Ascending aorta (tissue), 2 donors: ENCODE measurements at regions not wholly inside any gene's neighbourhood (a gene's known extent, or its start where the extent isn't known, plus 50 kb on each side); places are given as distances from the start of the nearest gene placed in this dataset.

Experiments used
- DNase-seq, 2 donors: peaks; one replicate each; pipeline ENCODE4 v3.0.0-alpha.2; 2019; ENCODE audit warnings: low spot score in 2 of 2
- H3K27ac ChIP-seq, 2 donors: fragments of 200-600 bp; sonication (generic); one replicate each; pipeline ENCODE4 v1.5.1; 2016 to 2017; ENCODE audit warnings: mild to moderate bottlenecking in 1 of 2
- H3K27me3 ChIP-seq: fragments of 200-600 bp; sonication (generic); one replicate; pipeline ENCODE4 v1.5.1; 2017
- H3K36me3 ChIP-seq, 2 donors: fragments of 200-600 bp; sonication (generic); one replicate each; pipeline ENCODE4 v1.5.1; 2016
- H3K4me1 ChIP-seq, 2 donors: fragments of 200-600 bp; sonication (generic); one replicate each; pipeline ENCODE4 v1.5.1; 2016 to 2017; ENCODE audit warnings: mild to moderate bottlenecking in 1 of 2
- H3K4me3 ChIP-seq, 2 donors: fragments of 200-600 bp; sonication (generic); one replicate each; pipeline ENCODE4 v1.5.1; 2016 to 2017; ENCODE audit warnings: mild to moderate bottlenecking in 1 of 2
- H3K9me3 ChIP-seq, 2 donors: fragments of 200-600 bp; sonication (generic); one replicate each; pipeline ENCODE4 v1.5.1; 2016
- intact Hi-C: fragments of 100-400 bp; cut with DNase I; formaldehyde crosslinking; loops from one replicate; pipeline ENCODE4 v1.15.1; 2023
- TF ChIP-seq, protein P1 (sequence below), 3 experiments: fragments of 200-600 bp in 2 of 3; fragments of 450-650 bp in 1 of 3; sonication (generic) in 2 of 3; IDR thresholded peaks; one replicate each; pipeline ENCODE4 v1.5.1; 2016 to 2019; ENCODE audit warnings: antibody characterized with exemption in 3 of 3, mild to moderate bottlenecking in 1 of 3, moderate library complexity in 1 of 3

DNA sequence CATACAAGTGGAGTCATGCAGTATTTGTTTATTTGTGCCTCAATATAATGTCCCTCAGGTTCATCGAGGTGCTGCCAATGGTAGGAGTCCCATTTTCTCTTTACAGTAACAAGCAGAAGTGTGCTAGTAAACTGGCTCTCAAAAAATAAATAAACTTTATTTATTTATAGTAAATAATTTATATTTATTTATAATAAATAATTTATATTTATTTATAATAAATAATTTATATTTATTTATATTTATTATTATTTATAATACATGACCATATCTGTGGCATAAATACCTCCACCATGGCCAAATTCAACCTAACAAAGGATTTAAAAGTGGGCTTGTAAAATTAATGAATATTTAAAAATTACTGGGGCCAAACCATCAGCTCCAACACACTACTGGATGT is 464.9 kb upstream of the NWD2 start:
- H3K27ac ChIP-seq, result no peak overlapping the region
- H3K36me3 ChIP-seq, result no peaks in the 10 kb centered on the region
- no peak for DNase-seq
- intact Hi-C loops, result no loop called here
- H3K9me3 ChIP-seq, result no peaks in the 10 kb centered on the region
- H3K4me1 ChIP-seq, result no peaks in the 10 kb centered on the region
- H3K27me3 ChIP-seq, result no peaks in the 10 kb centered on the region
- TF ChIP-seq, protein P1, sequence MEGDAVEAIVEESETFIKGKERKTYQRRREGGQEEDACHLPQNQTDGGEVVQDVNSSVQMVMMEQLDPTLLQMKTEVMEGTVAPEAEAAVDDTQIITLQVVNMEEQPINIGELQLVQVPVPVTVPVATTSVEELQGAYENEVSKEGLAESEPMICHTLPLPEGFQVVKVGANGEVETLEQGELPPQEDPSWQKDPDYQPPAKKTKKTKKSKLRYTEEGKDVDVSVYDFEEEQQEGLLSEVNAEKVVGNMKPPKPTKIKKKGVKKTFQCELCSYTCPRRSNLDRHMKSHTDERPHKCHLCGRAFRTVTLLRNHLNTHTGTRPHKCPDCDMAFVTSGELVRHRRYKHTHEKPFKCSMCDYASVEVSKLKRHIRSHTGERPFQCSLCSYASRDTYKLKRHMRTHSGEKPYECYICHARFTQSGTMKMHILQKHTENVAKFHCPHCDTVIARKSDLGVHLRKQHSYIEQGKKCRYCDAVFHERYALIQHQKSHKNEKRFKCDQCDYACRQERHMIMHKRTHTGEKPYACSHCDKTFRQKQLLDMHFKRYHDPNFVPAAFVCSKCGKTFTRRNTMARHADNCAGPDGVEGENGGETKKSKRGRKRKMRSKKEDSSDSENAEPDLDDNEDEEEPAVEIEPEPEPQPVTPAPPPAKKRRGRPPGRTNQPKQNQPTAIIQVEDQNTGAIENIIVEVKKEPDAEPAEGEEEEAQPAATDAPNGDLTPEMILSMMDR (IDR thresholded peaks at IDR 0.05), result no peak
- H3K4me3 ChIP-seq, result no peak overlapping the region

DNA sequence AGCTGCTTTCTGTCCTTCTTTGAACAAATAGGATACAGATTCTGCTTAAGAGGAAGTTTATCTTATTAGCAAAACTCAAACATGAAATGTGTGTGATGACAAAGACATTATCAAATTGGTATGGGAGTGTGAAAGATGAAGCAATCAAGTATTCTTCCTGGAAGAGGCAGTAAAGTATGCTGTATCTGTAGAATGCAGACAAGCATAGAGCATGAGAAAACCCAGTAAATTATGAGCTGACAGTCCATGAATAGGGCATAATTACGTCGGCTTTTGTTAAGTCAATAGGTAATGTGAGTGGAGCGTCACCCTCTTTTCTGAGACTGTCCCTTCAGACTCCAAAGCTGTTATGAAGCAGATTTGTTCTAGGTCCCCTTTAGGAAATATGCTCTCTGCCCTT is 458.6 kb upstream of the NWD2 start:
- no peak overlapping the region for H3K4me3 ChIP-seq
- no peaks in the 10 kb centered on the region for H3K27me3 ChIP-seq
- no peaks in the 10 kb centered on the region for H3K9me3 ChIP-seq
- no peak overlapping the region for H3K27ac ChIP-seq
- H3K4me1 ChIP-seq, result no peaks in the 10 kb centered on the region
- TF ChIP-seq, protein P1 (IDR thresholded peaks at IDR 0.05), result no peak
- no peaks in the 10 kb centered on the region for H3K36me3 ChIP-seq
- no peak for DNase-seq
- intact Hi-C loops, result no loop called here

DNA sequence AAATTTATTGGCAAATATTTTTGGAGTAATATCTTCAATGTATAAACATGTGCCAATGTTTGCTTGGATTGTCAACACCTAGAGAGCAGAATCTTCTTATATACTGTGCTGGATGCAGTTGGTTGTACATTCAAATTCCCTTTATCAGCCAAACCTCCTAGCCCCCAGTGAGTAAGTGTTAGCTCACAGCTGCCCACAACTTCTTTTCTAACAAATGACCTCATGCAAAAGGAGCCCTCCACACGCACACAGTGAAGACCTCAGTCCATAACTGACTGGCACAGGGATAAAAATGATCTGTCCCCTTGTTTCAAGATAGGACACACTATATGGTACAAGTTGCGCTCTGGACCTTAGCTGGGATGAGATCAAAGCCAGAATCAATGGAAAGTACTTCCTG is 458.0 kb upstream of the NWD2 start:
- Histone ChIP-seq H3K27ac (no peak overlapping the region), H3K36me3 (no peaks in the 10 kb centered on the region), H3K27me3 (no peaks in the 10 kb centered on the region), H3K4me1 (no peaks in the 10 kb centered on the region), H3K4me3 (no peak overlapping the region), H3K9me3 (no peaks in the 10 kb centered on the region)
- intact Hi-C loops, result no loop called here
- TF ChIP-seq, protein P1 (IDR thresholded peaks at IDR 0.05), result no peak
- no peak for DNase-seq

DNA sequence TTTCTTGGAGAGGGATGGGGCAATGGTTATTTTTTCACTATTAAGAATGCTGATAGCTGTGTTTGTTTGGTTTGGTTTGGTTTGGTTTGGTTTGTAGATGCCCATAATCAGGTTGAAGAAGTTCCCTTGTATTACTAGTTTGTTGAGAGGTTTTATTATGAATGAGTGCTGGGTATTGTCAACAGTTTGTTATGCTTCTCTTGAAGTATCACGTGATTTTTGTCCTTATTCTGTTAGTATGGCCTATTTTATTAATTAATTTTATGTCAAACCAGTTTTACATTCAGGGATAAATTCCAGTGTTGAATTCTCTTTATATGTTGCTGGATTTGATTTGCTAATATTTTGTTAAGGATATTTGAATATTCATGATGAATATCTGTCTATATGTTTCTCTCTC is 449.8 kb upstream of the NWD2 start:
- no peaks in the 10 kb centered on the region for H3K36me3 ChIP-seq
- intact Hi-C loops, result no loop called here
- no peaks in the 10 kb centered on the region for H3K9me3 ChIP-seq
- no peak overlapping the region for H3K4me3 ChIP-seq
- TF ChIP-seq, protein P1 (IDR thresholded peaks at IDR 0.05), result no peak
- DNase-seq, result no peak
- no peak overlapping the region for H3K27ac ChIP-seq
- H3K27me3 ChIP-seq, result no peaks in the 10 kb centered on the region
- no peaks in the 10 kb centered on the region for H3K4me1 ChIP-seq

DNA sequence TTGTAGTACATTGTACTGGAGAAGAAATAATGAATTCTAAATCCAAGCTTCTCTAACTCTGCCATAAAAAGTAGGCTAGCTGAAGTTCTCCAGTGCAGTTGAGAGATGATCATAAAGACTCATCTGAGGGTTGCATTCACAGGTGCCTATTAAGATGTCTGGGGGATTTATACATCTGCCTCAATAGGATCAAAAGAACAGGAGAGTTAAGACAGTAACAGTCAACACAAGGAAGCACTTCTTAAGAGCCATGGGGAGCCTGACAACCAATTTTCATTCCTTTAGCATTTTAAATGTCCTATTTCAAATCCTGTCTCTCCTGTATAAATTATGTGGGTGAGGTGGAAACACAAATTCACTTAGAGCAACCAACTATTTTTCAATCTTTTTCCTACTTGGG is 432.4 kb upstream of the NWD2 start:
- Histone ChIP-seq H3K9me3 (no peaks in the 10 kb centered on the region), H3K27ac (no peak overlapping the region), H3K4me1 (no peaks in the 10 kb centered on the region), H3K4me3 (no peak overlapping the region), H3K36me3 (no peaks in the 10 kb centered on the region), H3K27me3 (no peaks in the 10 kb centered on the region)
- DNase-seq, result no peak
- intact Hi-C loops, result no loop called here
- TF ChIP-seq, protein P1 (IDR thresholded peaks at IDR 0.05), result no peak

DNA sequence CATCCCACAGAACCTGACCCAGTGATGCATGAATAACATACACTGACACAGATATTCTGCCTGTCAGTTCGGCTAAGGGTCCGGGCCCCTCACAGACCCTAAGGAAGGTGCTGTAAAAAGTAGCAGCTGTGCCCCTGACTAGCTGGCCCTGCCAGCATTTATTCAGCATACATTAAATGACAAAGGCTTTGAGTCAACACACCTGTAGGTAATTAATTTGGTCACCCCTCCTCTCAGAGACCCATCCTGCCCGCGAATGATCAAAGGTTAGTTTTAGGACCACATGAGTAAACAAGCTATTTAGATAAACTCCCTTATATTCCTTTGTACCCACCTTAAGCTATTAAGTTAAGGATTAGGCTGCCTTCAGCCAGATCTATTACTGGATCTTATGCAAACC is 429.0 kb upstream of the NWD2 start:
- intact Hi-C loops, result no loop called here

More for the DNA sequence above, 429.0 kb upstream of the NWD2 start:
- DNase-seq, result no peak
- Histone ChIP-seq H3K36me3 (no peaks in the 10 kb centered on the region), H3K27me3 (no peaks in the 10 kb centered on the region), H3K27ac (no peak overlapping the region), H3K4me1 (no peaks in the 10 kb centered on the region), H3K9me3 (no peaks in the 10 kb centered on the region), H3K4me3 (no peak overlapping the region)
- TF ChIP-seq, protein P1 (IDR thresholded peaks at IDR 0.05), result no peak
